ENCODE measurements at regions not wholly inside any gene's neighbourhood (a gene's known extent, or its start where the extent isn't known, plus 50 kb on each side); places are given as distances from the start of the nearest gene placed in this dataset.

GRCh38 chr10:130800281-130800680 is 511.2 kb downstream of the TCERG1L start:
- no peak for TF ChIP-seq CTCF (conservative IDR thresholded peaks at IDR 0.05; ENCODE audit: low read length)
- no peak for TF ChIP-seq EZH2phosphoT487 (IDR thresholded peaks at IDR 0.05; ENCODE audit: borderline replicate concordance)
